Stomach (tissue), 4 donors: ENCODE measurements at regions not wholly inside any gene's neighbourhood (a gene's known extent, or its start where the extent isn't known, plus 50 kb on each side); places are given as distances from the start of the nearest gene placed in this dataset.

Source experiments
- EP300 ChIP-seq: sonication (generic); formaldehyde crosslinking; IDR thresholded peaks from one replicate; pipeline ENCODE4 v1.6.1; 2017; ENCODE audit warnings: antibody characterized with exemption
- POLR2A ChIP-seq, 4 donors: fragments of 450-650 bp; IDR thresholded peaks; one replicate each; pipeline ENCODE4 v1.6.1; 2016; ENCODE audit warnings: antibody characterized with exemption in 4 of 4, control low read depth in 2 of 4, mild to moderate bottlenecking in 1 of 4, moderate library complexity in 1 of 4
- POLR2AphosphoS5 ChIP-seq, 3 donors: sonication (generic); formaldehyde crosslinking; IDR thresholded peaks; one replicate each; pipeline ENCODE4 v1.6.1; 2016; ENCODE audit warnings: antibody characterized with exemption in 3 of 3
- TF ChIP-seq, protein P1 (sequence below), 7 experiments: fragments of 450-650 bp in 4 of 7; fragments of 200-600 bp in 3 of 7; sonication (generic) in 3 of 7; IDR thresholded peaks; one replicate each; pipeline ENCODE4 v1.5.1; 2016 to 2019; ENCODE audit warnings: antibody characterized with exemption in 7 of 7, control low read depth in 2 of 7, mild to moderate bottlenecking in 1 of 7

DNA sequence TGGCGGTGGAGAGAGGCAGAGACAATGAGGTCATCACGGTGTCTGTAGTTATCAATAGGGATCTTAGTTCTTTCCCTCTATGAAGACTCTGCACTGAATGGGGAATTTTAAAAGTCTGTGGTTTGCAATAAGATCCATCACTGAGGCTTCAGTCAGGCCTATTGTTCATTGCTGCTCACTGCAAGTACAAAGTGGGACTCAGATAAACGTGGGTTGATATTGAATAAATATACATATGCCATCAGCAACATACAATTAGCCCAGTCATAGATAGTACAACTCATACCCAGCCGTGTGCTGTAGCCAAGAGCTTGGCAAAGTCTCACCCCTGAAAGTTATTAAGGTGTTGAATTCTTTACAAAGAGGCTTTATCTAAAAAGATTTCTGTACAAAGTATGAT is 88.4 kb downstream of the ENC1 start:
- TF ChIP-seq, protein P1, sequence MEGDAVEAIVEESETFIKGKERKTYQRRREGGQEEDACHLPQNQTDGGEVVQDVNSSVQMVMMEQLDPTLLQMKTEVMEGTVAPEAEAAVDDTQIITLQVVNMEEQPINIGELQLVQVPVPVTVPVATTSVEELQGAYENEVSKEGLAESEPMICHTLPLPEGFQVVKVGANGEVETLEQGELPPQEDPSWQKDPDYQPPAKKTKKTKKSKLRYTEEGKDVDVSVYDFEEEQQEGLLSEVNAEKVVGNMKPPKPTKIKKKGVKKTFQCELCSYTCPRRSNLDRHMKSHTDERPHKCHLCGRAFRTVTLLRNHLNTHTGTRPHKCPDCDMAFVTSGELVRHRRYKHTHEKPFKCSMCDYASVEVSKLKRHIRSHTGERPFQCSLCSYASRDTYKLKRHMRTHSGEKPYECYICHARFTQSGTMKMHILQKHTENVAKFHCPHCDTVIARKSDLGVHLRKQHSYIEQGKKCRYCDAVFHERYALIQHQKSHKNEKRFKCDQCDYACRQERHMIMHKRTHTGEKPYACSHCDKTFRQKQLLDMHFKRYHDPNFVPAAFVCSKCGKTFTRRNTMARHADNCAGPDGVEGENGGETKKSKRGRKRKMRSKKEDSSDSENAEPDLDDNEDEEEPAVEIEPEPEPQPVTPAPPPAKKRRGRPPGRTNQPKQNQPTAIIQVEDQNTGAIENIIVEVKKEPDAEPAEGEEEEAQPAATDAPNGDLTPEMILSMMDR (IDR thresholded peaks at IDR 0.05) = no peak
- TF ChIP-seq EP300 (no peak), POLR2AphosphoS5 (IDR thresholded peaks at IDR 0.05) (no peak), POLR2A (IDR thresholded peaks at IDR 0.05) (no peak)
